ENCODE measurements at regions not wholly inside any gene's neighbourhood (a gene's known extent, or its start where the extent isn't known, plus 50 kb on each side); places are given as distances from the start of the nearest gene placed in this dataset.

DNA sequence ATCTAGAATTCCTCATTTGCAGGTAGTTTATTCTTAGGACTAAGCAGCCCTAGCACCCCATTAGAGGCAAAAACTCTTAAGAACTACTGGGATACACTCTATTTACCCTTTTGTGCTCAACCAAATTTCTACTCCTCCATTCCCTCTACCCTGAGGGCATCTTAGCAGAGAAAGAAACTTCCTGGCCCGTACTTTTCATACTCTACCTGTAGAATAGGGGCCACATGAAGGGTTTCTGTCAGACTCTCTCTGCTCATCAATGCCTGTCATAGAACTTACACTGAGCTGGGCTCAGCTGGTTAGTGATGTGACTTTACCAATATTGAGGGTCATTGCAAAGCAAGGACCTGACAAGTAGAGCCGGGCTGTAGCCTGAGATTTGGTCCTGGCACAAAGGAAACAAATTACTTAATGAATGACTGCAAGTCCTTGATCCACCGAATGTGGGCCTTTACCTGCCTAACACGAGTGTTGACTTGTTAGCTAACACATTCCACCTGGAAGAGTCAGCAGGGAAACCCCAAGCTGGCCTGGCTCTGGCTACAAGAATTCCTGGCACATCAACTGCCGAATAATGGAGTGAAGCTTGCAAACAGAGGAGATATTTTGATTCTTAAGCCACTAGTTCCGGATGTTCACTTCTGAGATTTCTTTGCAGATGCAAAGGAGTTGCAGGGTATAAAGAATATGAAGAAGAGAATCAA lies 280.5 kb upstream of the JAG1 start:
- in situ Hi-C loops (cut with HindIII; ENCODE audit: extremely low pct_ligation_motif_present, low pct_unique_long_range_greater_than_20kb) (no loop called here), intact Hi-C loops (cut with micrococcal nuclease; ENCODE audit: unreplicated experiment) (no loop called here)
- DNase-seq (ENCODE audit: low spot score): peak; percentile 18
- Histone ChIP-seq H3K4me3 (replicated peaks in 1 of 3; ENCODE audit: insufficient read depth in 1 of 3, low read depth in 2 of 3, low read length in 3 of 3) (no peak overlapping the region), H3K4me2 (ENCODE audit: low read depth, low read length) (no peak overlapping the region), H4K20me1 (ENCODE audit: insufficient read depth, low read length) (no peaks in the 10 kb centered on the region), H3K36me3 (replicated peaks in 1 of 2; ENCODE audit: control insufficient read depth in 1 of 2, insufficient read depth in 2 of 2, low read length in 2 of 2) (no peaks in the 10 kb centered on the region), H3K27ac (ENCODE audit: extremely low read length, insufficient read depth, low read length) (no peak overlapping the region), H2AFZ (ENCODE audit: low read length) (no peak overlapping the region), H3K79me2 (ENCODE audit: insufficient read depth, low read length) (no peaks in the 10 kb centered on the region), H3K4me1 (ENCODE audit: insufficient read depth, low read length) (peaks cover 22% of the 10 kb centered on the region), H3K9ac (ENCODE audit: insufficient read depth, low read depth, low read length) (no peak overlapping the region), H3K9me3 (ENCODE audit: low read length) (no peaks in the 10 kb centered on the region), H3K27me3 (ENCODE audit: control insufficient read depth in 1 of 2, insufficient read depth in 2 of 2, low read length in 2 of 2) (no peaks in the 10 kb centered on the region)
- ChIA-PET POLR2A (no interaction called here), CTCF (ENCODE audit: low intra/inter-chr PET ratio, low total read pairs) (no interaction called here)
- ATAC-seq: no peak
- WGBS (ENCODE audit: low lambda C conversion rate): 10% methylated on average over 6 of the region's 6 CpGs
- TF ChIP-seq CC2D1A (CRISPR knock-in tag; IDR thresholded peaks at IDR 0.05) (no peak), PPARG (CRISPR knock-in tag; conservative IDR thresholded peaks at IDR 0.05) (no peak), FOSL2 (CRISPR knock-in tag; IDR thresholded peaks at IDR 0.05) (peak; percentile 42; the same call in 1 of the 2 replicates), PRMT3 (CRISPR knock-in tag; IDR thresholded peaks at IDR 0.05; ENCODE audit: borderline replicate concordance, low read depth) (no peak), RFX3 (CRISPR knock-in tag; IDR thresholded peaks at IDR 0.05) (no peak), ZNF24 (IDR thresholded peaks at IDR 0.05) (no peak)
- BruUV-seq (replicated peaks): no TSS peak
- FAIRE-seq: no peak

GRCh38 chr20:10954908-10955580 lies 281.2 kb upstream of the JAG1 start:
- 35% methylated on average over 3 of the region's 3 CpGs for WGBS (ENCODE audit: low lambda C conversion rate)
- POLR2A ChIA-PET: no interaction called here

More at GRCh38 chr20:10954908-10955580, 281.2 kb upstream of the JAG1 start:
- intact Hi-C loops (cut with micrococcal nuclease; ENCODE audit: unreplicated experiment) (no loop called here), in situ Hi-C loops (cut with HindIII; ENCODE audit: extremely low pct_ligation_motif_present, low pct_unique_long_range_greater_than_20kb) (no loop called here)
- no peak overlapping the region for H3K4me3 ChIP-seq (replicated peaks in 1 of 3; ENCODE audit: insufficient read depth in 1 of 3, low read depth in 2 of 3, low read length in 3 of 3)
- no peaks in the 10 kb centered on the region for H3K27me3 ChIP-seq (ENCODE audit: control insufficient read depth in 1 of 2, insufficient read depth in 2 of 2, low read length in 2 of 2)
- H3K36me3 ChIP-seq (replicated peaks in 1 of 2; ENCODE audit: control insufficient read depth in 1 of 2, insufficient read depth in 2 of 2, low read length in 2 of 2): no peaks in the 10 kb centered on the region
- FAIRE-seq (no peak), DNase-seq (ENCODE audit: low spot score) (no peak), ATAC-seq (no peak)
- H3K9me3 ChIP-seq (ENCODE audit: low read length): no peaks in the 10 kb centered on the region
- BruUV-seq (replicated peaks): no TSS peak
- H3K9ac ChIP-seq (ENCODE audit: insufficient read depth, low read depth, low read length): no peak overlapping the region
- H3K4me1 ChIP-seq (ENCODE audit: insufficient read depth, low read length): peaks cover 15% of the 10 kb centered on the region
- TF ChIP-seq ZNF574 (CRISPR knock-in tag; IDR thresholded peaks at IDR 0.05): no peak
- no peak for TF ChIP-seq ATM (IDR thresholded peaks at IDR 0.05; ENCODE audit: borderline replicate concordance)
- no peak for TF ChIP-seq ZNF350 (CRISPR knock-in tag; IDR thresholded peaks at IDR 0.05; ENCODE audit: borderline replicate concordance, low read depth)
- no peak for TF ChIP-seq PLSCR1 (CRISPR knock-in tag; IDR thresholded peaks at IDR 0.05; ENCODE audit: borderline replicate concordance)
- TF ChIP-seq ZNF816 (CRISPR knock-in tag; IDR thresholded peaks at IDR 0.05; ENCODE audit: borderline replicate concordance): no peak
- CTCF ChIA-PET (ENCODE audit: low intra/inter-chr PET ratio, low total read pairs): no interaction called here
- no peak overlapping the region for H2AFZ ChIP-seq (ENCODE audit: low read length)
- no peak overlapping the region for H3K4me2 ChIP-seq (ENCODE audit: low read depth, low read length)
- H4K20me1 ChIP-seq (ENCODE audit: insufficient read depth, low read length): no peaks in the 10 kb centered on the region
- no peaks in the 10 kb centered on the region for H3K79me2 ChIP-seq (ENCODE audit: insufficient read depth, low read length)
- H3K27ac ChIP-seq (ENCODE audit: extremely low read length, insufficient read depth, low read length): no peak overlapping the region
